ENCODE measurements at regions not wholly inside any gene's neighbourhood (a gene's known extent, or its start where the extent isn't known, plus 50 kb on each side); places are given as distances from the start of the nearest gene placed in this dataset.
A peak's percentile ranks its signal among the peaks of the same experiment; 100 is the strongest.

GRCh38 chr11:19635332-19635731 lies 77.3 kb upstream of the NAV2 start:
- intact Hi-C loops (cut with DNase I; ENCODE audit: low total_unique reads) (no loop called here), in situ Hi-C loops (cut with MboI; ENCODE audit: low pct_ligation_motif_present in 1 of 4, low pct_unique_long_range_greater_than_20kb in 1 of 4, low sequenced_read_pairs in 3 of 4) (no loop called here)
- TF ChIP-seq CTCF (IDR thresholded peaks at IDR 0.05) (no peak), POLR2A (IDR thresholded peaks at IDR 0.05) (no peak), POLR2AphosphoS5 (IDR thresholded peaks at IDR 0.05) (no peak), EP300 (IDR thresholded peaks at IDR 0.05; ENCODE audit: low read depth) (no peak)
- no peak for DNase-seq
- no peak overlapping the region for H3K27ac ChIP-seq
- H3K4me1 ChIP-seq, result peaks cover 0 to 3% (median 0%) of the 10 kb centered on the region in 4 donors
- H3K27me3 ChIP-seq, result no peaks in the 10 kb centered on the region
- no peak overlapping the region for H3K4me3 ChIP-seq
- WGBS, 2 donors (ENCODE audit: low coverage in 1 of 2), result 73 to 81% methylated on average over 3 of the region's 3 CpGs
- no peaks in the 10 kb centered on the region for H3K36me3 ChIP-seq
- no peaks in the 10 kb centered on the region for H3K9me3 ChIP-seq

- WGBS, 2 donors (ENCODE audit: low coverage in 1 of 2), result 89% methylated on average over 7 of the region's 7 CpGs; no CpG with 5 or more reads in 1 of the 2 donors
- intact Hi-C loops (cut with DNase I; ENCODE audit: low total_unique reads), result no loop called here
- Histone ChIP-seq H3K9me3 (no peaks in the 10 kb centered on the region), H3K36me3 (no peaks in the 10 kb centered on the region), H3K4me3 (no peak overlapping the region), H3K27ac (peak overlapping the region in 3 of 4 donors; percentile 24 to 69 (median 63)), H3K27me3 (no peaks in the 10 kb centered on the region), H3K4me1 (peaks cover 0 to 3% (median 0%) of the 10 kb centered on the region in 4 donors)
- in situ Hi-C loops (cut with MboI; ENCODE audit: low pct_ligation_motif_present in 1 of 4, low pct_unique_long_range_greater_than_20kb in 1 of 4, low sequenced_read_pairs in 3 of 4), result no loop called here
- TF ChIP-seq POLR2A (IDR thresholded peaks at IDR 0.05) (no peak), POLR2AphosphoS5 (IDR thresholded peaks at IDR 0.05) (peak in 2 of 3 donors; percentile 39 to 58)
- peak; percentile 19 for DNase-seq
These were observed 79.4 kb upstream of the NAV2 start for GRCh38 chr11:19633276-19633675.

GRCh38 chr11:19632499-19632834 lies 80.2 kb upstream of the NAV2 start:
- peaks cover 0 to 3% (median 0%) of the 10 kb centered on the region in 4 donors for H3K4me1 ChIP-seq
- no peak for TF ChIP-seq CTCF (IDR thresholded peaks at IDR 0.05)
- TF ChIP-seq POLR2A (IDR thresholded peaks at IDR 0.05), result no peak
- in situ Hi-C loops (cut with MboI; ENCODE audit: low pct_ligation_motif_present in 1 of 4, low pct_unique_long_range_greater_than_20kb in 1 of 4, low sequenced_read_pairs in 3 of 4), result no loop called here
- no peaks in the 10 kb centered on the region for H3K9me3 ChIP-seq
- no peak for DNase-seq
- no peak overlapping the region for H3K27ac ChIP-seq
- H3K4me3 ChIP-seq, result no peak overlapping the region
- WGBS, 2 donors (ENCODE audit: low coverage in 1 of 2), result 53 to 60% methylated on average over 2 to 3 of the region's 3 CpGs
- H3K36me3 ChIP-seq, result no peaks in the 10 kb centered on the region
- no peaks in the 10 kb centered on the region for H3K27me3 ChIP-seq
- intact Hi-C loops (cut with DNase I; ENCODE audit: low total_unique reads), result no loop called here

- H3K4me3 ChIP-seq, result no peak overlapping the region
- in situ Hi-C loops (cut with MboI; ENCODE audit: low pct_ligation_motif_present in 1 of 4, low pct_unique_long_range_greater_than_20kb in 1 of 4, low sequenced_read_pairs in 3 of 4), result no loop called here
- no peak for TF ChIP-seq POLR2A (IDR thresholded peaks at IDR 0.05)
- TF ChIP-seq CTCF (IDR thresholded peaks at IDR 0.05), result no peak
- TF ChIP-seq EP300 (IDR thresholded peaks at IDR 0.05; ENCODE audit: low read depth), result no peak
- TF ChIP-seq POLR2AphosphoS5 (IDR thresholded peaks at IDR 0.05), result no peak
- no peaks in the 10 kb centered on the region for H3K36me3 ChIP-seq
- intact Hi-C loops (cut with DNase I; ENCODE audit: low total_unique reads), result no loop called here
- H3K27me3 ChIP-seq, result no peaks in the 10 kb centered on the region
- H3K9me3 ChIP-seq, result no peaks in the 10 kb centered on the region
- no peak for DNase-seq
- 57 to 76% methylated on average over 3 to 9 of the region's 9 CpGs for WGBS, 2 donors (ENCODE audit: low coverage in 1 of 2)
- peaks cover 0 to 3% (median 0%) of the 10 kb centered on the region in 4 donors for H3K4me1 ChIP-seq
- H3K27ac ChIP-seq, result no peak overlapping the region
These were observed 80.7 kb upstream of the NAV2 start for GRCh38 chr11:19631712-19632498.

Measured in transverse colon (tissue), 4 donors.